Choroid plexus epithelial cell (primary cell): ENCODE measurements at regions not wholly inside any gene's neighbourhood (a gene's known extent, or its start where the extent isn't known, plus 50 kb on each side); places are given as distances from the start of the nearest gene placed in this dataset.

Source experiments
- DNase-seq: peaks from one replicate; pipeline ENCODE4 v3.0.0-alpha.2; 2010; ENCODE audit warnings: low read depth
- H3K4me3 ChIP-seq: 2 replicates; pipeline ENCODE4 v1.5.1; 2011; ENCODE audit warnings: low read depth, mild to moderate bottlenecking, control low read depth, low read length, moderate library complexity
- TF ChIP-seq, protein P1 (sequence below): conservative IDR thresholded peaks from 2 replicates; pipeline ENCODE4 v1.5.1; 2011; ENCODE audit warnings: low read depth, mild to moderate bottlenecking, control low read depth, inconsistent platforms, low read length, moderate library complexity

DNA sequence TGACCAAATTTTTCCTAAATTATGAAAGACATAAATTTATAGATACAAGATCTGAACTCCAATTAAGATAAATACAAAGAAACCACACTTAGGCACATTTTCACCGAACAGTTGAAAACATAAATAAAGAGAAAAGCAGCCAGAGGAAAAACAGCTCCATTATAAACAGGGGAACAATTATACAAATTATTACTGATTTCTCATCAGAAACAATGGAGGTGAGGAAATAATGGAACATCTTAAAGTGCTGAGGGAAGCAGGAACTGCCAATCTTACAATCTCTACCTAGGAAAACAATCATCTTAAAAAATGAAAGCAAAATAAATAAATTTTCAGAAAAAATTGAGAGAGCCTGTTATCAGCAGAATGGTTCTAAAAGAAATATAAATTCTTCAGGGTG, 234.4 kb upstream of the PMFBP1 start:
- TF ChIP-seq, protein P1, sequence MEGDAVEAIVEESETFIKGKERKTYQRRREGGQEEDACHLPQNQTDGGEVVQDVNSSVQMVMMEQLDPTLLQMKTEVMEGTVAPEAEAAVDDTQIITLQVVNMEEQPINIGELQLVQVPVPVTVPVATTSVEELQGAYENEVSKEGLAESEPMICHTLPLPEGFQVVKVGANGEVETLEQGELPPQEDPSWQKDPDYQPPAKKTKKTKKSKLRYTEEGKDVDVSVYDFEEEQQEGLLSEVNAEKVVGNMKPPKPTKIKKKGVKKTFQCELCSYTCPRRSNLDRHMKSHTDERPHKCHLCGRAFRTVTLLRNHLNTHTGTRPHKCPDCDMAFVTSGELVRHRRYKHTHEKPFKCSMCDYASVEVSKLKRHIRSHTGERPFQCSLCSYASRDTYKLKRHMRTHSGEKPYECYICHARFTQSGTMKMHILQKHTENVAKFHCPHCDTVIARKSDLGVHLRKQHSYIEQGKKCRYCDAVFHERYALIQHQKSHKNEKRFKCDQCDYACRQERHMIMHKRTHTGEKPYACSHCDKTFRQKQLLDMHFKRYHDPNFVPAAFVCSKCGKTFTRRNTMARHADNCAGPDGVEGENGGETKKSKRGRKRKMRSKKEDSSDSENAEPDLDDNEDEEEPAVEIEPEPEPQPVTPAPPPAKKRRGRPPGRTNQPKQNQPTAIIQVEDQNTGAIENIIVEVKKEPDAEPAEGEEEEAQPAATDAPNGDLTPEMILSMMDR: no peak
- DNase-seq: no peak
- no peak overlapping the region for H3K4me3 ChIP-seq

DNA sequence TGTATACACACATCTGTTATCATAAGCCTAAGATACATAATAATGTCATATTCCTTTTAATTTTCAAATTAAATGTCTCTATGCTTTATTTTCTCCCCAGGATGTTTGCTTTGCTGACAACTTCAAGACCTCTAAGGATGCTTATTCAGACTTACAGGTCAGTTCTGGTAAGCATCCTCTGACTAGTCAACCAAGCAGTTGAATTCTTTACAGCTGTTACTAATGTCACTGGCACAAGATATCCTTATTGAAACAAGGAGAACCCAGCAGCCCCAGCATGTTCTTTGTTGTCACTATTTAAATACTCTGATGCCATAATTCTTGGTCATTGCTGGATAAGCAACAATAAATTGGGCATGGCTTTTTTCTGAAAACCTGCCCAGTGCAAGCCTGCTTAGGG, 232.3 kb upstream of the PMFBP1 start:
- no peak for DNase-seq
- no peak overlapping the region for H3K4me3 ChIP-seq
- TF ChIP-seq, protein P1: no peak

DNA sequence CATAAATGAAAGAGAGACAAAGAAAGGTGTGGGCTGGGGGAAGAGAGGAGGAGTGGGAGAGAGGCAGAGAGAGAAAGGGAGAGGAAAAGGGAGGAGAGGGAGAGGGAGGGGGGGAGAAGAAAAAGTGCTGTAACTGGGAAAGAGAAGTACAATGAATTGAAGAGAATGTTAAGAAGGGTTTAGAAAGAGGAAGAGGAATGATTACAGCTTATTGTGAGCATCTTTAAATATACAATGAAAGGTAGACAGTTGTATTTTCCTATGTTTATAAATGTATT, 229.1 kb upstream of the PMFBP1 start:
- TF ChIP-seq, protein P1: no peak
- H3K4me3 ChIP-seq: no peak overlapping the region
- no peak for DNase-seq

DNA sequence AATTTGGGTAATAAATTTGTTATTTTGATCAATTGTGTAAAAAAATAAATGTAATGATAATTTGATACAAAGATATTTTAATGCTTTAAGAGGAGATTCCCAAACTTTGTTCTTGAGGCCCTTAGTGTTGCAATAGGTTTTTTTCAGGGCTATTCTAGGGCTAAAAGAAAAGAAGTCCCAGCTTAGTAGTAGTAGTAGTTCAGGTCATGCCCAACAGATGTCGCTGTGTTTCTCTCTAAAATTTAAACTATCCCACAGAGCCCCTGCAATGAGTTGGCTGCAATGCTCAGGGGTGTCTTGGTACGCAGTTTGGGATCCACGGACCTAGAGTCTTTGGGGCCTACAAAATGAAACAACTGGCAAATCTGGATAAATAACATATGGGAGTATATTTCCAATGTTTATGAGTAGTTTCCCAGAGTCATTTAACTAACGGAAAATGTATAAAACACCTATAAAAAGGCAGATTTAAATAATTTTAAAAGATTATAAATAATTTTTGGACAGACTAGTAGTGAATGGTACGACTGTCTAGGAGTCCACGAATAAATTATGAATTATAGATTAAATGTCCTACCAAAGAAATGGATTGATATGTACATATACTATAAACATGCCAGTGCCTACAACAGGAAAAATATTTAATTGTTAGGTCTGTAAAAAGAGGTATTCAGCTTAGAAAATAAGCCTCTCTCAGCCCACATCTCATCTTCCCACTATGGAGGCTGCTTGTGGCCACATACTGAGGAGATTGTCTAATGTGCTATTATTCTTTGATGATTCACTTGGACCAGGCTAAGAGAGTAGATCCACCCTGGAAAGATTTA, 228.5 kb upstream of the PMFBP1 start:
- H3K4me3 ChIP-seq: no peak overlapping the region
- peak; percentile 80 for DNase-seq
- TF ChIP-seq, protein P1: peak; percentile 79

DNA sequence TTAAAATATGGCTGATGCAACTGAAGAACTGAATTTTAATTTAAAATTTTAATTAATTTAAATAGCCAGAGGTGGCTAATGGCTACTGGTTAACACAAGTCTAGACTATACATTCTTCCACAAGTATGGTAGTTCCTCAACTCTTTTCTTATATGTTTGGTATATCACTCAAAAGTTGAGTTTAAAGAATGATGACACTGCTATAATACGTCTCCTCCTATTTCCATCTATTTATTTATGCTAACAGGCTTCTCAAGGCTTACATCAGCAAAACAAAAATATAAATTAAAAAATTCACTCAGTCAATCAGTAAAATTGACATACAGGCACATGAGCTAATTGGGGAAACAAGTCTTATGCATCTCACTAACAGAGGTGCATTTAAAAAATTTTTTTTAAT, 227.9 kb upstream of the PMFBP1 start:
- DNase-seq: no peak

DNA sequence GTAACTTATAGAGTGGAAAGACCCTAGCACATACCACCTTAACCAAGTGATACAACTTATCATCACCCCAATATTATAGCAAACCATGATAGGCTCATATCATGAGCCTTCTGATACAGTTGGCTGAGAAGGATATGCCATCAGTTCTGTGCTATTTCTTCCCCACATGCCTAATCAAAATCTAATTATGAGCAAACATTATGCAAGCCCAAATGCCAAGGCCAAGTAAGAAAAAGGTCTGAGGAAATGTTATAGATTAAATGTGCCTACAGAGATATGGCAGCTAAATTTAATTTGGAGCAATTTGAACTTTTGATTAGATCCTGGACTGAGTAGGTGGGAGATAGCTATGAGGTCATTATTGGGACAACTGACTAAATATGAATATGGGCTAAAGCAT, 225.9 kb upstream of the PMFBP1 start:
- TF ChIP-seq, protein P1: no peak
- no peak for DNase-seq
- no peak overlapping the region for H3K4me3 ChIP-seq

More for the DNA sequence above, 227.9 kb upstream of the PMFBP1 start:
- H3K4me3 ChIP-seq: no peak overlapping the region
- TF ChIP-seq, protein P1: no peak

DNA sequence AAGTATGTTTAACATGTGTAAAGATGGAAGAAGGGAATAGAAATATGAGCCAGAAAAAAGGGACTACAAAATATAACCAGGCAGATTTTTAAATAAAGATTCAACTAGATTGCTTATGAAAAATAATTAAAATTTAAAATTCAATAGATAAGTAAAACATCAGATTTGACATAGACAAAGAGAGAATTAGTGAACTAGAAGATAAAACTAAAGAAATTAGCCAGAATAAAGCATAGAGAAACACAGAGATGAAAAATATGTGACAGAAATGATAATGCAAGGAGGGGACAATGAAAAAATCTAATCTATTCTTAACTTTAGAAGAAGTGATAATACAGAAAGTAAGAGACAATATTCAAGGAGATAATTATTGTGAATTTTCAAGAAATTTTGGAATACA, 222.6 kb upstream of the PMFBP1 start:
- no peak for DNase-seq
- TF ChIP-seq, protein P1: no peak
- H3K4me3 ChIP-seq: no peak overlapping the region
